PC-3 (cell line): ENCODE measurements at regions not wholly inside any gene's neighbourhood (a gene's known extent, or its start where the extent isn't known, plus 50 kb on each side); places are given as distances from the start of the nearest gene placed in this dataset.

ENCODE experiments used
- ATAC-seq: fragments of 200-7000 bp; cut with Tn5 transposase; 2 replicates; pipeline ENCODE4 v1.9.1; 2020; ENCODE audit warnings: mild to moderate bottlenecking, moderate library complexity
- BruUV-seq: library from RNA; stranded (reverse); fragments of 400-500 nt; replicated peaks from 2 replicates; lab custom pipeline; 2021; lab: Mats Ljungman, UMichigan
- CTCF ChIA-PET: fragments of 300-600 bp; sonication (Branson Sonifier 250); formaldehyde crosslinking; loops from one replicate; lab custom pipeline; 2022; ENCODE audit warnings: antibody characterized with exemption; lab: Charles Lee
- POLR2A ChIA-PET: fragments of 300-600 bp; sonication (Branson Sonifier 250); formaldehyde crosslinking; loops from one replicate; lab custom pipeline; 2022; ENCODE audit warnings: antibody characterized with exemption; ENCODE audit not compliant: unreplicated experiment; lab: Charles Lee
- DNase-seq: peaks from one replicate; pipeline ENCODE4 v3.0.0-alpha.2; 2015
- H2AFZ ChIP-seq: fragments of 300-600 bp; sonication (generic); 2 replicates; pipeline ENCODE4 v1.6.0; 2016; ENCODE audit warnings: antibody characterized with exemption, low read length
- H3F3A ChIP-seq: fragments of 300-600 bp; sonication (generic); one replicate; pipeline ENCODE4 v1.6.0; 2017; ENCODE audit warnings: antibody characterized with exemption, low read length, control low read depth, mild to moderate bottlenecking; ENCODE audit not compliant: unreplicated experiment
- H3K27ac ChIP-seq: fragments of 300-600 bp; sonication (generic); 2 replicates; pipeline ENCODE4 v1.5.1; 2016; ENCODE audit warnings: mild to moderate bottlenecking, low read length
- H3K27me3 ChIP-seq: fragments of 300-600 bp; sonication (generic); 2 replicates; pipeline ENCODE4 v1.6.1; 2016; ENCODE audit warnings: low read length, mixed read lengths
- H3K36me3 ChIP-seq: fragments of 300-600 bp; sonication (generic); 2 replicates; pipeline ENCODE4 v1.6.1; 2016; ENCODE audit warnings: low read depth, mixed run types, low read length, mixed read lengths
- H3K4me1 ChIP-seq: fragments of 300-600 bp; sonication (generic); 2 replicates; pipeline ENCODE4 v1.5.1; 2016; ENCODE audit warnings: low read length; ENCODE audit not compliant: insufficient read depth
- H3K4me2 ChIP-seq: fragments of 300-600 bp; sonication (generic); 2 replicates; pipeline ENCODE4 v1.6.0; 2016; ENCODE audit warnings: low read length
- H3K4me3 ChIP-seq: fragments of 300-600 bp; sonication (generic); 2 replicates; pipeline ENCODE4 v1.5.1; 2016; ENCODE audit warnings: mild to moderate bottlenecking, low read length, mixed read lengths
- H3K79me2 ChIP-seq: fragments of 300-600 bp; sonication (generic); 2 replicates; pipeline ENCODE4 v1.6.1; 2017; ENCODE audit warnings: low read length, mixed read lengths
- H3K9ac ChIP-seq: fragments of 300-600 bp; sonication (generic); 2 replicates; pipeline ENCODE4 v1.6.0; 2016; ENCODE audit warnings: mild to moderate bottlenecking, low read length
- H3K9me2 ChIP-seq: fragments of 300-600 bp; sonication (generic); replicated peaks from 2 replicates; pipeline ENCODE4 v1.6.1; 2016; ENCODE audit warnings: mixed run types, low read length, mixed read lengths
- H3K9me3 ChIP-seq: fragments of 300-600 bp; sonication (generic); 2 replicates; pipeline ENCODE4 v1.6.1; 2016; ENCODE audit warnings: low read length, mixed read lengths
- H4K20me1 ChIP-seq: fragments of 300-600 bp; sonication (generic); 2 replicates; pipeline ENCODE4 v1.6.1; 2016; ENCODE audit warnings: low read length, mixed read lengths
- CTCF ChIP-seq: fragments of 300-600 bp; sonication (generic); conservative IDR thresholded peaks from 2 replicates; pipeline ENCODE4 v1.5.1; 2017; ENCODE audit warnings: antibody characterized with exemption, low read depth, mild to moderate bottlenecking, low read length
- EZH2 ChIP-seq: fragments of 300-600 bp; sonication (generic); IDR thresholded peaks from one replicate; pipeline ENCODE4 v1.6.1; 2017; ENCODE audit warnings: antibody characterized with exemption, mild to moderate bottlenecking, low read length; ENCODE audit not compliant: unreplicated experiment
- EZH2phosphoT487 ChIP-seq: fragments of 300-600 bp; sonication (generic); IDR thresholded peaks from 2 replicates; pipeline ENCODE4 v1.6.1; 2018; ENCODE audit warnings: mild to moderate bottlenecking, antibody characterized with exemption, low read length, borderline replicate concordance
- intact Hi-C: fragments of 100-400 bp; cut with micrococcal nuclease; formaldehyde crosslinking; loops from 2 replicates; pipeline ENCODE4 v1.9.0; 2023

- Histone ChIP-seq H3K4me3 (no peak overlapping the region), H3K9ac (no peak overlapping the region), H3K9me2 (no peaks in the 10 kb centered on the region), H3F3A (no peaks in the 10 kb centered on the region), H3K27me3 (no peaks in the 10 kb centered on the region), H4K20me1 (no peaks in the 10 kb centered on the region), H3K36me3 (no peaks in the 10 kb centered on the region), H3K9me3 (no peaks in the 10 kb centered on the region), H3K79me2 (no peaks in the 10 kb centered on the region), H3K4me2 (no peak overlapping the region), H2AFZ (no peak overlapping the region), H3K27ac (no peak overlapping the region), H3K4me1 (no peaks in the 10 kb centered on the region)
- TF ChIP-seq EZH2phosphoT487, result no peak
- no peak for TF ChIP-seq EZH2
- no peak for TF ChIP-seq CTCF
- ChIA-PET POLR2A (no interaction called here), CTCF (no interaction called here)
- intact Hi-C loops, result no loop called here
- BruUV-seq, result no TSS peak
- DNase-seq, result no peak
- ATAC-seq, result no peak
Observed at GRCh38 chr5:113719549-113719948, 206.1 kb downstream of the YTHDC2 start.

GRCh38 chr5:113721171-113721570 is 207.7 kb downstream of the YTHDC2 start:
- TF ChIP-seq CTCF, result no peak
- CTCF ChIA-PET, result no interaction called here
- intact Hi-C loops, result no loop called here
- Histone ChIP-seq H3K4me2 (no peak overlapping the region), H3K27me3 (no peaks in the 10 kb centered on the region), H3K9ac (no peak overlapping the region), H4K20me1 (no peaks in the 10 kb centered on the region), H3K9me2 (no peaks in the 10 kb centered on the region), H3K9me3 (no peaks in the 10 kb centered on the region), H3K4me1 (no peaks in the 10 kb centered on the region), H3F3A (no peaks in the 10 kb centered on the region), H3K27ac (no peak overlapping the region), H3K4me3 (no peak overlapping the region), H2AFZ (no peak overlapping the region), H3K36me3 (no peaks in the 10 kb centered on the region), H3K79me2 (no peaks in the 10 kb centered on the region)
- POLR2A ChIA-PET, result no interaction called here
- ATAC-seq (no peak), DNase-seq (no peak)
- BruUV-seq, result no TSS peak

GRCh38 chr5:113723021-113723420 is 209.5 kb downstream of the YTHDC2 start:
- POLR2A ChIA-PET, result no interaction called here
- CTCF ChIA-PET, result no interaction called here
- no TSS peak for BruUV-seq

More at GRCh38 chr5:113723021-113723420, 209.5 kb downstream of the YTHDC2 start:
- no peaks in the 10 kb centered on the region for H3K27me3 ChIP-seq
- TF ChIP-seq EZH2 (no peak), CTCF (no peak), EZH2phosphoT487 (no peak)
- H3K4me3 ChIP-seq, result no peak overlapping the region
- H3K9ac ChIP-seq, result no peak overlapping the region
- intact Hi-C loops, result no loop called here
- no peaks in the 10 kb centered on the region for H3F3A ChIP-seq
- H3K79me2 ChIP-seq, result no peaks in the 10 kb centered on the region
- H3K36me3 ChIP-seq, result no peaks in the 10 kb centered on the region
- no peak for DNase-seq
- no peaks in the 10 kb centered on the region for H3K9me2 ChIP-seq
- H4K20me1 ChIP-seq, result no peaks in the 10 kb centered on the region
- no peaks in the 10 kb centered on the region for H3K9me3 ChIP-seq
- ATAC-seq, result no peak
- no peaks in the 10 kb centered on the region for H3K4me1 ChIP-seq
- no peak overlapping the region for H2AFZ ChIP-seq
- no peak overlapping the region for H3K27ac ChIP-seq
- H3K4me2 ChIP-seq, result no peak overlapping the region
